D721Med (cell line): ENCODE measurements at regions not wholly inside any gene's neighbourhood (a gene's known extent, or its start where the extent isn't known, plus 50 kb on each side); places are given as distances from the start of the nearest gene placed in this dataset.

ENCODE experiments used
- DNase-seq: peaks from one replicate; pipeline ENCODE4 v3.0.0; 2011; ENCODE audit warnings: low spot score; ENCODE audit not compliant: insufficient read length
- FAIRE-seq: peaks from 2 replicates; lab custom pipeline; 2011; peaks lifted over from hg19 to GRCh38; lab: Jason Lieb, UNC
- CTCF ChIP-seq: IDR thresholded peaks from 2 replicates; pipeline ENCODE4 v1.5.1; 2012; ENCODE audit warnings: mild to moderate bottlenecking, control low read depth; ENCODE audit not compliant: insufficient read depth; ENCODE audit errors: missing control alignments

GRCh38 chr12:111224186-111225066, 144.5 kb downstream of the PHETA1 start:
- no peak for TF ChIP-seq CTCF
- no peak for FAIRE-seq

GRCh38 chr12:111222523-111222922, 146.4 kb downstream of the PHETA1 start:
- no peak for FAIRE-seq
- no peak for TF ChIP-seq CTCF
- DNase-seq = no peak

More at GRCh38 chr12:111224186-111225066, 144.5 kb downstream of the PHETA1 start:
- no peak for DNase-seq

GRCh38 chr12:111222027-111222414, 146.9 kb downstream of the PHETA1 start:
- TF ChIP-seq CTCF = no peak
- DNase-seq = no peak
- no peak for FAIRE-seq

- no peak for FAIRE-seq
- no peak for TF ChIP-seq CTCF
- no peak for DNase-seq
Observed at GRCh38 chr12:111221062-111222026, 147.6 kb downstream of the PHETA1 start.

- FAIRE-seq (no peak), DNase-seq (no peak)
- TF ChIP-seq CTCF = no peak
Observed at GRCh38 chr12:111220363-111220762, 148.5 kb downstream of the PHETA1 start.

GRCh38 chr12:111219440-111219839, 149.5 kb downstream of the PHETA1 start:
- FAIRE-seq (no peak), DNase-seq (no peak)
- TF ChIP-seq CTCF = no peak
